NB4 (cell line): ENCODE measurements at regions not wholly inside any gene's neighbourhood (a gene's known extent, or its start where the extent isn't known, plus 50 kb on each side); places are given as distances from the start of the nearest gene placed in this dataset.

Source experiments
- DNase-seq: peaks from one replicate; pipeline ENCODE4 v3.0.0; 2010; ENCODE audit warnings: low read depth
- H3K4me3 ChIP-seq: one replicate; pipeline ENCODE4 v1.5.1; 2011; ENCODE audit warnings: mild to moderate bottlenecking, low read depth, low read length, moderate library complexity
- CTCF ChIP-seq: IDR thresholded peaks from one replicate; pipeline ENCODE4 v1.5.1; 2012; ENCODE audit warnings: low read depth, low read length
- MAX ChIP-seq: IDR thresholded peaks from 2 replicates; pipeline ENCODE4 v1.6.1; 2011; ENCODE audit warnings: low read depth, low read length
- MYC ChIP-seq: IDR thresholded peaks from 2 replicates; pipeline ENCODE4 v1.6.1; 2011; ENCODE audit warnings: low read depth, low read length
- POLR2A ChIP-seq: IDR thresholded peaks from 2 replicates; pipeline ENCODE4 v1.6.1; 2011; ENCODE audit warnings: mild to moderate bottlenecking; ENCODE audit not compliant: insufficient read length; ENCODE audit errors: extremely low read depth

- no peak overlapping the region for H3K4me3 ChIP-seq
- DNase-seq, result no peak
- TF ChIP-seq MYC, result no peak
- no peak for TF ChIP-seq CTCF
- no peak for TF ChIP-seq POLR2A
- no peak for TF ChIP-seq MAX
These were observed 116.9 kb upstream of the DTNBP1 start for GRCh38 chr6:15779726-15780125.

GRCh38 chr6:15776458-15776980 is 113.7 kb upstream of the DTNBP1 start:
- H3K4me3 ChIP-seq, result no peak overlapping the region
- DNase-seq, result no peak
- TF ChIP-seq POLR2A (no peak), CTCF (no peak), MYC (no peak), MAX (no peak)

GRCh38 chr6:15775741-15776140 is 112.9 kb upstream of the DTNBP1 start:
- no peak for DNase-seq
- no peak for TF ChIP-seq CTCF
- TF ChIP-seq POLR2A, result no peak
- TF ChIP-seq MYC, result no peak
- TF ChIP-seq MAX, result no peak
- H3K4me3 ChIP-seq, result no peak overlapping the region

- H3K4me3 ChIP-seq, result no peak overlapping the region
- no peak for DNase-seq
- TF ChIP-seq MAX, result no peak
- no peak for TF ChIP-seq POLR2A
- no peak for TF ChIP-seq MYC
- no peak for TF ChIP-seq CTCF
These were observed 112.3 kb upstream of the DTNBP1 start for GRCh38 chr6:15775076-15775634.

- TF ChIP-seq MAX (no peak), MYC (no peak), POLR2A (no peak), CTCF (no peak)
- peak; percentile 16 for DNase-seq
- no peak overlapping the region for H3K4me3 ChIP-seq
These were observed 111.1 kb upstream of the DTNBP1 start for GRCh38 chr6:15773806-15774410.
